ENCODE measurements at regions not wholly inside any gene's neighbourhood (a gene's known extent, or its start where the extent isn't known, plus 50 kb on each side); places are given as distances from the start of the nearest gene placed in this dataset.

- no peak overlapping the region for H3K27ac Mint-ChIP-seq
- peaks cover 18% of the 10 kb centered on the region for H3K27me3 Mint-ChIP-seq (ENCODE audit: low read depth)
- H3K36me3 Mint-ChIP-seq (ENCODE audit: low read depth): no peaks in the 10 kb centered on the region
- H3K9me3 Mint-ChIP-seq: no peaks in the 10 kb centered on the region
- no peaks in the 10 kb centered on the region for H3K4me1 Mint-ChIP-seq (ENCODE audit: low read depth)
- no peak overlapping the region for H3K4me3 Mint-ChIP-seq
Observed at GRCh38 chr2:54360055-54360792, 95.9 kb upstream of the SPTBN1 start.

GRCh38 chr2:54364409-54364808 lies 91.7 kb upstream of the SPTBN1 start:
- Mint-ChIP-seq H3K9me3 (peaks cover 9% of the 10 kb centered on the region), H3K4me3 (no peak overlapping the region), H3K36me3 (ENCODE audit: low read depth) (no peaks in the 10 kb centered on the region), H3K4me1 (ENCODE audit: low read depth) (no peaks in the 10 kb centered on the region), H3K27ac (no peak overlapping the region), H3K27me3 (ENCODE audit: low read depth) (peaks cover 14% of the 10 kb centered on the region)

GRCh38 chr2:54365661-54366060 lies 90.5 kb upstream of the SPTBN1 start:
- Mint-ChIP-seq H3K27ac (no peak overlapping the region), H3K9me3 (peaks cover 9% of the 10 kb centered on the region), H3K4me3 (no peak overlapping the region), H3K27me3 (ENCODE audit: low read depth) (peaks cover 8% of the 10 kb centered on the region), H3K36me3 (ENCODE audit: low read depth) (no peaks in the 10 kb centered on the region), H3K4me1 (ENCODE audit: low read depth) (no peaks in the 10 kb centered on the region)

GRCh38 chr2:54366487-54367280 lies 89.4 kb upstream of the SPTBN1 start:
- Mint-ChIP-seq H3K4me1 (ENCODE audit: low read depth) (no peaks in the 10 kb centered on the region), H3K27ac (no peak overlapping the region), H3K4me3 (no peak overlapping the region), H3K27me3 (ENCODE audit: low read depth) (peaks cover 8% of the 10 kb centered on the region), H3K36me3 (ENCODE audit: low read depth) (no peaks in the 10 kb centered on the region), H3K9me3 (peaks cover 9% of the 10 kb centered on the region)

- H3K9me3 Mint-ChIP-seq: peaks cover 9% of the 10 kb centered on the region
- peaks cover 9% of the 10 kb centered on the region for H3K27me3 Mint-ChIP-seq (ENCODE audit: low read depth)
- H3K4me3 Mint-ChIP-seq: no peak overlapping the region
- H3K4me1 Mint-ChIP-seq (ENCODE audit: low read depth): no peaks in the 10 kb centered on the region
- no peak overlapping the region for H3K27ac Mint-ChIP-seq
- no peaks in the 10 kb centered on the region for H3K36me3 Mint-ChIP-seq (ENCODE audit: low read depth)
Observed at GRCh38 chr2:54370405-54371104, 85.6 kb upstream of the SPTBN1 start.

- no peak overlapping the region for H3K4me3 Mint-ChIP-seq
- H3K27me3 Mint-ChIP-seq (ENCODE audit: low read depth): peaks cover 9% of the 10 kb centered on the region
- H3K4me1 Mint-ChIP-seq (ENCODE audit: low read depth): no peaks in the 10 kb centered on the region
- H3K27ac Mint-ChIP-seq: no peak overlapping the region
- H3K9me3 Mint-ChIP-seq: peaks cover 9% of the 10 kb centered on the region
- H3K36me3 Mint-ChIP-seq (ENCODE audit: low read depth): no peaks in the 10 kb centered on the region
Observed at GRCh38 chr2:54371460-54372065, 84.6 kb upstream of the SPTBN1 start.

- Mint-ChIP-seq H3K4me3 (no peak overlapping the region), H3K36me3 (ENCODE audit: low read depth) (no peaks in the 10 kb centered on the region), H3K27ac (no peak overlapping the region), H3K27me3 (ENCODE audit: low read depth) (peaks cover 9% of the 10 kb centered on the region), H3K4me1 (ENCODE audit: low read depth) (no peaks in the 10 kb centered on the region), H3K9me3 (peaks cover 9% of the 10 kb centered on the region)
Observed at GRCh38 chr2:54372361-54372760, 83.8 kb upstream of the SPTBN1 start.

GRCh38 chr2:54373855-54374254 lies 82.3 kb upstream of the SPTBN1 start:
- H3K27ac Mint-ChIP-seq: no peak overlapping the region
- no peaks in the 10 kb centered on the region for H3K36me3 Mint-ChIP-seq (ENCODE audit: low read depth)
- peaks cover 9% of the 10 kb centered on the region for H3K27me3 Mint-ChIP-seq (ENCODE audit: low read depth)
- H3K4me3 Mint-ChIP-seq: no peak overlapping the region
- no peaks in the 10 kb centered on the region for H3K4me1 Mint-ChIP-seq (ENCODE audit: low read depth)
- peaks cover 2% of the 10 kb centered on the region for H3K9me3 Mint-ChIP-seq

GRCh38 chr2:54374591-54375364 lies 81.3 kb upstream of the SPTBN1 start:
- Mint-ChIP-seq H3K36me3 (ENCODE audit: low read depth) (no peaks in the 10 kb centered on the region), H3K27ac (no peak overlapping the region), H3K27me3 (ENCODE audit: low read depth) (peaks cover 9% of the 10 kb centered on the region), H3K4me3 (no peak overlapping the region), H3K4me1 (ENCODE audit: low read depth) (no peaks in the 10 kb centered on the region), H3K9me3 (no peaks in the 10 kb centered on the region)

GRCh38 chr2:54377451-54377850 lies 78.7 kb upstream of the SPTBN1 start:
- Mint-ChIP-seq H3K4me3 (no peak overlapping the region), H3K9me3 (no peaks in the 10 kb centered on the region), H3K27ac (no peak overlapping the region), H3K27me3 (ENCODE audit: low read depth) (peaks cover 13% of the 10 kb centered on the region), H3K36me3 (ENCODE audit: low read depth) (no peaks in the 10 kb centered on the region), H3K4me1 (ENCODE audit: low read depth) (no peaks in the 10 kb centered on the region)

- H3K36me3 Mint-ChIP-seq (ENCODE audit: low read depth): no peaks in the 10 kb centered on the region
- no peaks in the 10 kb centered on the region for H3K4me1 Mint-ChIP-seq (ENCODE audit: low read depth)
- peaks cover 13% of the 10 kb centered on the region for H3K27me3 Mint-ChIP-seq (ENCODE audit: low read depth)
- no peak overlapping the region for H3K27ac Mint-ChIP-seq
- no peaks in the 10 kb centered on the region for H3K9me3 Mint-ChIP-seq
- H3K4me3 Mint-ChIP-seq: no peak overlapping the region
Observed at GRCh38 chr2:54377901-54378493, 78.1 kb upstream of the SPTBN1 start.

GRCh38 chr2:54380670-54381069 lies 75.5 kb upstream of the SPTBN1 start:
- Mint-ChIP-seq H3K9me3 (no peaks in the 10 kb centered on the region), H3K4me1 (ENCODE audit: low read depth) (no peaks in the 10 kb centered on the region), H3K27me3 (ENCODE audit: low read depth) (peaks cover 3% of the 10 kb centered on the region), H3K27ac (no peak overlapping the region), H3K36me3 (ENCODE audit: low read depth) (no peaks in the 10 kb centered on the region), H3K4me3 (no peak overlapping the region)

GRCh38 chr2:54381293-54381692 lies 74.8 kb upstream of the SPTBN1 start:
- Mint-ChIP-seq H3K36me3 (ENCODE audit: low read depth) (no peaks in the 10 kb centered on the region), H3K4me1 (ENCODE audit: low read depth) (no peaks in the 10 kb centered on the region)

More at GRCh38 chr2:54381293-54381692, 74.8 kb upstream of the SPTBN1 start:
- Mint-ChIP-seq H3K9me3 (no peaks in the 10 kb centered on the region), H3K27me3 (ENCODE audit: low read depth) (peaks cover 3% of the 10 kb centered on the region), H3K27ac (no peak overlapping the region), H3K4me3 (no peak overlapping the region)

Measured in T-helper 1 cell treated with Interleukin-12 subunit alpha and Interleukin-12 subunit beta and Interleukin-4 antibody, amounts not matched to agents 30 μg/mL and 1 μg/mL, for 36 hours (primary cell).